ENCODE measurements at regions not wholly inside any gene's neighbourhood (a gene's known extent, or its start where the extent isn't known, plus 50 kb on each side); places are given as distances from the start of the nearest gene placed in this dataset.
A peak's percentile ranks its signal among the peaks of the same experiment; 100 is the strongest.

- Histone ChIP-seq H3K4me3 (ENCODE audit: low read depth, low read length) (no peak overlapping the region), H3K9me3 (ENCODE audit: control insufficient read depth, insufficient read depth, low read length) (no peaks in the 10 kb centered on the region), H3K27me3 (ENCODE audit: control insufficient read depth, insufficient read depth, low read length) (no peaks in the 10 kb centered on the region), H3K27ac (ENCODE audit: low read depth, low read length) (no peak overlapping the region), H3K36me3 (ENCODE audit: control insufficient read depth, insufficient read depth, low read length) (no peaks in the 10 kb centered on the region), H3K4me1 (ENCODE audit: control insufficient read depth, insufficient read depth, low read length) (no peaks in the 10 kb centered on the region)
- DNase-seq (ENCODE audit: low read depth in 4 of 6, low spot score in 6 of 6), result no peak
These were observed 274.9 kb upstream of the SRRM4 start for GRCh38 chr12:118706437-118706836.

GRCh38 chr12:118709946-118710345 lies 271.4 kb upstream of the SRRM4 start:
- H3K36me3 ChIP-seq (ENCODE audit: control insufficient read depth, insufficient read depth, low read length), result no peaks in the 10 kb centered on the region
- H3K9me3 ChIP-seq (ENCODE audit: control insufficient read depth, insufficient read depth, low read length), result no peaks in the 10 kb centered on the region
- no peaks in the 10 kb centered on the region for H3K4me1 ChIP-seq (ENCODE audit: control insufficient read depth, insufficient read depth, low read length)
- H3K27me3 ChIP-seq (ENCODE audit: control insufficient read depth, insufficient read depth, low read length), result no peaks in the 10 kb centered on the region
- H3K4me3 ChIP-seq (ENCODE audit: low read depth, low read length), result no peak overlapping the region
- WGBS (ENCODE audit: insufficient coverage), result 60% methylated on average over 1 of the region's 2 CpGs
- H3K27ac ChIP-seq (ENCODE audit: low read depth, low read length), result no peak overlapping the region
- peak in 2 of 6 donors; percentile 19 to 70 for DNase-seq (ENCODE audit: low read depth in 4 of 6, low spot score in 6 of 6)

GRCh38 chr12:118711185-118711584 lies 270.2 kb upstream of the SRRM4 start:
- 80% methylated on average over 1 of the region's 1 CpG for WGBS (ENCODE audit: insufficient coverage)
- no peak for DNase-seq (ENCODE audit: low read depth in 4 of 6, low spot score in 6 of 6)
- H3K9me3 ChIP-seq (ENCODE audit: control insufficient read depth, insufficient read depth, low read length), result no peaks in the 10 kb centered on the region
- H3K4me1 ChIP-seq (ENCODE audit: control insufficient read depth, insufficient read depth, low read length), result no peaks in the 10 kb centered on the region
- no peak overlapping the region for H3K4me3 ChIP-seq (ENCODE audit: low read depth, low read length)
- H3K27me3 ChIP-seq (ENCODE audit: control insufficient read depth, insufficient read depth, low read length), result no peaks in the 10 kb centered on the region
- H3K27ac ChIP-seq (ENCODE audit: low read depth, low read length), result no peak overlapping the region
- no peaks in the 10 kb centered on the region for H3K36me3 ChIP-seq (ENCODE audit: control insufficient read depth, insufficient read depth, low read length)

- H3K9me3 ChIP-seq (ENCODE audit: control insufficient read depth, insufficient read depth, low read length), result no peaks in the 10 kb centered on the region
- no peaks in the 10 kb centered on the region for H3K27me3 ChIP-seq (ENCODE audit: control insufficient read depth, insufficient read depth, low read length)
- no peaks in the 10 kb centered on the region for H3K4me1 ChIP-seq (ENCODE audit: control insufficient read depth, insufficient read depth, low read length)
- no peak overlapping the region for H3K27ac ChIP-seq (ENCODE audit: low read depth, low read length)
- peak in 2 of 6 donors; percentile 63 to 81 for DNase-seq (ENCODE audit: low read depth in 4 of 6, low spot score in 6 of 6)
- no peaks in the 10 kb centered on the region for H3K36me3 ChIP-seq (ENCODE audit: control insufficient read depth, insufficient read depth, low read length)
- WGBS (ENCODE audit: insufficient coverage), result 18% methylated on average over 2 of the region's 5 CpGs
- H3K4me3 ChIP-seq (ENCODE audit: low read depth, low read length), result no peak overlapping the region
These were observed 267.3 kb upstream of the SRRM4 start for GRCh38 chr12:118714051-118714460.

- no peak overlapping the region for H3K4me3 ChIP-seq (ENCODE audit: low read depth, low read length)
- H3K9me3 ChIP-seq (ENCODE audit: control insufficient read depth, insufficient read depth, low read length), result no peaks in the 10 kb centered on the region
- DNase-seq (ENCODE audit: low read depth in 4 of 6, low spot score in 6 of 6), result no peak
- no peaks in the 10 kb centered on the region for H3K4me1 ChIP-seq (ENCODE audit: control insufficient read depth, insufficient read depth, low read length)
- 80% methylated on average over 1 of the region's 4 CpGs for WGBS (ENCODE audit: insufficient coverage)
- no peak overlapping the region for H3K27ac ChIP-seq (ENCODE audit: low read depth, low read length)
- H3K36me3 ChIP-seq (ENCODE audit: control insufficient read depth, insufficient read depth, low read length), result no peaks in the 10 kb centered on the region
- no peaks in the 10 kb centered on the region for H3K27me3 ChIP-seq (ENCODE audit: control insufficient read depth, insufficient read depth, low read length)
These were observed 266.8 kb upstream of the SRRM4 start for GRCh38 chr12:118714500-118714899.

- WGBS (ENCODE audit: insufficient coverage), result no CpG with 5 or more reads among the region's 2 CpGs
- Histone ChIP-seq H3K36me3 (ENCODE audit: control insufficient read depth, insufficient read depth, low read length) (no peaks in the 10 kb centered on the region), H3K4me1 (ENCODE audit: control insufficient read depth, insufficient read depth, low read length) (no peaks in the 10 kb centered on the region)
These were observed 265.7 kb upstream of the SRRM4 start for GRCh38 chr12:118715647-118716046.

GRCh38 chr12:118727196-118727978 lies 254.0 kb upstream of the SRRM4 start:
- H3K27me3 ChIP-seq (ENCODE audit: control insufficient read depth, insufficient read depth, low read length), result no peaks in the 10 kb centered on the region
- no peaks in the 10 kb centered on the region for H3K9me3 ChIP-seq (ENCODE audit: control insufficient read depth, insufficient read depth, low read length)
- H3K27ac ChIP-seq (ENCODE audit: low read depth, low read length), result no peak overlapping the region
- no peak overlapping the region for H3K4me3 ChIP-seq (ENCODE audit: low read depth, low read length)
- WGBS (ENCODE audit: insufficient coverage), result 66% methylated on average over 5 of the region's 11 CpGs
- no peaks in the 10 kb centered on the region for H3K36me3 ChIP-seq (ENCODE audit: control insufficient read depth, insufficient read depth, low read length)
- DNase-seq (ENCODE audit: low read depth in 4 of 6, low spot score in 6 of 6), result peak in 1 of 6 donors; percentile 91
- no peaks in the 10 kb centered on the region for H3K4me1 ChIP-seq (ENCODE audit: control insufficient read depth, insufficient read depth, low read length)

More at GRCh38 chr12:118715647-118716046, 265.7 kb upstream of the SRRM4 start:
- Histone ChIP-seq H3K4me3 (ENCODE audit: low read depth, low read length) (no peak overlapping the region), H3K27me3 (ENCODE audit: control insufficient read depth, insufficient read depth, low read length) (no peaks in the 10 kb centered on the region), H3K9me3 (ENCODE audit: control insufficient read depth, insufficient read depth, low read length) (no peaks in the 10 kb centered on the region), H3K27ac (ENCODE audit: low read depth, low read length) (no peak overlapping the region)
- DNase-seq (ENCODE audit: low read depth in 4 of 6, low spot score in 6 of 6), result no peak

- DNase-seq (ENCODE audit: low read depth in 4 of 6, low spot score in 6 of 6), result no peak
- H3K4me3 ChIP-seq (ENCODE audit: low read depth, low read length), result no peak overlapping the region
- no peak overlapping the region for H3K27ac ChIP-seq (ENCODE audit: low read depth, low read length)
- no peaks in the 10 kb centered on the region for H3K9me3 ChIP-seq (ENCODE audit: control insufficient read depth, insufficient read depth, low read length)
- H3K27me3 ChIP-seq (ENCODE audit: control insufficient read depth, insufficient read depth, low read length), result no peaks in the 10 kb centered on the region
- no peaks in the 10 kb centered on the region for H3K36me3 ChIP-seq (ENCODE audit: control insufficient read depth, insufficient read depth, low read length)
- WGBS (ENCODE audit: insufficient coverage), result 70% methylated on average over 2 of the region's 3 CpGs
- no peaks in the 10 kb centered on the region for H3K4me1 ChIP-seq (ENCODE audit: control insufficient read depth, insufficient read depth, low read length)
These were observed 253.4 kb upstream of the SRRM4 start for GRCh38 chr12:118727979-118728366.

GRCh38 chr12:118734266-118734665 lies 247.1 kb upstream of the SRRM4 start:
- Histone ChIP-seq H3K9me3 (ENCODE audit: control insufficient read depth, insufficient read depth, low read length) (no peaks in the 10 kb centered on the region), H3K27me3 (ENCODE audit: control insufficient read depth, insufficient read depth, low read length) (no peaks in the 10 kb centered on the region), H3K4me1 (ENCODE audit: control insufficient read depth, insufficient read depth, low read length) (no peaks in the 10 kb centered on the region), H3K4me3 (ENCODE audit: low read depth, low read length) (no peak overlapping the region), H3K27ac (ENCODE audit: low read depth, low read length) (no peak overlapping the region), H3K36me3 (ENCODE audit: control insufficient read depth, insufficient read depth, low read length) (no peaks in the 10 kb centered on the region)
- peak in 1 of 6 donors; percentile 55 for DNase-seq (ENCODE audit: low read depth in 4 of 6, low spot score in 6 of 6)
- WGBS (ENCODE audit: insufficient coverage), result 49% methylated on average over 7 of the region's 7 CpGs

- Histone ChIP-seq H3K9me3 (ENCODE audit: control insufficient read depth, insufficient read depth, low read length) (no peaks in the 10 kb centered on the region), H3K36me3 (ENCODE audit: control insufficient read depth, insufficient read depth, low read length) (no peaks in the 10 kb centered on the region), H3K27me3 (ENCODE audit: control insufficient read depth, insufficient read depth, low read length) (no peaks in the 10 kb centered on the region), H3K27ac (ENCODE audit: low read depth, low read length) (no peak overlapping the region), H3K4me1 (ENCODE audit: control insufficient read depth, insufficient read depth, low read length) (no peaks in the 10 kb centered on the region), H3K4me3 (ENCODE audit: low read depth, low read length) (no peak overlapping the region)
- 94% methylated on average over 3 of the region's 4 CpGs for WGBS (ENCODE audit: insufficient coverage)
- DNase-seq (ENCODE audit: low read depth in 4 of 6, low spot score in 6 of 6), result no peak
These were observed 243.3 kb upstream of the SRRM4 start for GRCh38 chr12:118737985-118738540.

All from spinal cord (tissue), 9 donors.